GOT3 (cell line): ENCODE measurements at regions not wholly inside any gene's neighbourhood (a gene's known extent, or its start where the extent isn't known, plus 50 kb on each side); places are given as distances from the start of the nearest gene placed in this dataset.
"Not testable (repeated sequence)": the region's sequence is repeated elsewhere in the genome, so short reads cannot be mapped to it uniquely, and the experiment has no call there.

Source experiments
- DNase-seq: peaks from one replicate; lab custom pipeline; 2025; ENCODE audit warnings: mixed read lengths; lab: John Stamatoyannopoulos, UW

DNA sequence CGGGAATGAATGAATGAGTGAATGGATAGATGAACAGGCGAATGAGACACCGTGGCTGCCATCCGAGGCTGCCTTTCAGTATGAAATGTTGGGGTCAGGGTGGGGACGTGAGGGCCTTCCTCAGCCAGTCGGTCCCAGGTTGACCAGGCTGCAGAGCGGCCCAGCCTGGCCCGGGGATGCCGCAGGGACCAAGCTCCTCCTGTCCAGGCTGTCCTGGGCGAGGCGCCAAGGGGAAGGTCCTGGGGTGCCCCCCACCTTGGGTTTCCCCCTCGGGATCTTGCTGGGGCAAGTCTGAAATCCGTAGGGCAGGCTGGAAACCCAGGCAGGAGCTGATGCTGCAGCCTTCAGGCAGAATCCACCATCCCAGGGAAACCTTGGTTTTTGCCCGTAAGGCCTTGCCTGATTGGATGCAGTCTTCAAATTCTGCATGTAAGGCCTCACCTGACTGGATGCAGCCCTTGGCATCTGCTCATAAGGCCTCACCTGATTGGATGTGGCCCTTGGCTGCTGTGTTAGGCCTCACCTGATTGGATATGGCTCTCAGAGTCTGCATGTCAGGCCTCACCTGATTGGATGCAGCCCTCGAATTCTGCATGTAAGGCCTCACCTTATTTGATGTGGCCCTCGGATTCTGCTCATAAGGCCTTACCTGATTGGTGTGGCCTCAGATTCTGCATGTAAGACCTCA lies 61.7 kb upstream of the ZNF469 start:
- no peak for DNase-seq

DNA sequence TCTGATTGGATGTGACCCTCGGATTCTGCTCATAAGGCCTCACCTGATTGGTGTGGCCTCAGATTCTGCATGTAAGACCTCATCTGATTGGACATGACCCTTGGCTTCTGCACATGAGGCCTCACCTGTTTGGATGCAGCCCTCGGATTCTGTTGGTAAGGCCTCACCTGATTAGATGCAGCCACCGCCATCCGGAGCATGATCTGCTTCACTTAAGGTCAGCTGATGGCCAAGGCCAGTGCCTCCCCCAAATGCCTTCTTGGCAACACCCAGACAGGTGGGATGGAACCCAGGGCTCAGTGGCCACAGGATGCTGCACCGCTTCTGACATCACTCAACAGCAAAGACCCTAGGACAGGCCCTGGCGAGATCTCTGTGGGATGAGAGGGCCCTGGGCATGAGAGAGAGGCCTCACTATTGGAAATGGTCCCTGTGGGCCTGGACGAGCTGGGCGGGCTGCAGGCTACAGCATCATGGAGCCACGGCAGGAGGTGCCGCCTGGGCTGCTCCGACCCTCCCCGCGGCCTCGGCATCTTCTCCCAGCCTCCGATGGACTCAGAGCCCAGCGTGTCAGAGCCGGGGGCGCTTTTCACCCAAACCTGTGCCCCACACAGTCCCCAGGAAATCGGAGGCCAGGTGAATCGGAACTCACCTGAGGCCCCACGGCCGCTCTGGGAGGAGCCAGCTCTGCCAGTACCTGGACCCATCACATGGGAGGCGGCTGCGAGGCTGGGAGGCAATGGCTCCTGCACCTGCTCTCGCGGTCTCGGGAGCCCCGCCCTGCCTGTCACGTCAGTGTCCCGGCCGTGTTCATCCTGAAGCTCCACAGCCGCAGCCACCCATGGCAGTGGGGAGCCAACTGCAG lies 60.9 kb upstream of the ZNF469 start:
- no peak for DNase-seq

DNA sequence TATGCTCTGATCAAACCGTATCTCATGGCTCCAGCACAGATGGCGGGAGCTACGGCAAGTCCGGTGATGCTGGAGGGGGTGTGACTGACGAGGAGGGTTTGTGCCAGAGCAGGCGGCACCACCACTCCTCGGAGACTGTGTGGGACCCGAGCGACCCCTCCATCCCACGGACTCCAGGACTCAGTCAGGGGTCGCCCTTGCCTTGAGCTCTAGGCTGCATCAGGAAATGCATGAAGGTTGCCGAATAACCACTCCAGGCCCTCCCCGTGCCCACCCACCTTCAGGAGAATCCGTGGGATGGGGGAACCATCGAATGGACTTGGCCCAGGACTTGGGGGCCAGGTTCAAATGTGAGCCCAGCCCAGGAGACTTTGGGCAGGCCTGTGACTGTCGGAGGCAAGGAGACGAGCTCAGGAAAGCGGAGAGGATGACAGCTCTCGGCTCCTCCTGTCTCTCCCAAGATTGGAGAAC lies 60.2 kb upstream of the ZNF469 start:
- no peak for DNase-seq

DNA sequence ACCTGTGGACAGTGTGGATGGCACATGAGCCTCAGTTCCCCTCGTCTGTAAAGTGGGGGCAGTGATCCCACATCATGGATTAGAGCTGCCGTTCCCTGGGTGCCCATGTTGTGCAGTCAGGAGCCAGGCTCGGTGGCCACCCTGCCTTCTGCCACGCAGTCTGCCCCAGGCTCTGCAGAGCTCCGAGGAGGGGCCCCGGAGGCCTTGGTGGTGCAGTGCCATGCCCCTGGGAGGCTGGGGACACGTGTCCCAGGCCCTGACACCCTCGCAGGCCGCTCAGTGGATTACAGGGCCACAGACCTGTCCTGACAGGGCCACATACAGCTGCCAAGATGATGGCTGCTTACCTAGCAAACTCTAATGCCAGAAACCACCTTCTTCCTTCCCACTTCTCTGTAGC lies 59.7 kb upstream of the ZNF469 start:
- DNase-seq: no peak

DNA sequence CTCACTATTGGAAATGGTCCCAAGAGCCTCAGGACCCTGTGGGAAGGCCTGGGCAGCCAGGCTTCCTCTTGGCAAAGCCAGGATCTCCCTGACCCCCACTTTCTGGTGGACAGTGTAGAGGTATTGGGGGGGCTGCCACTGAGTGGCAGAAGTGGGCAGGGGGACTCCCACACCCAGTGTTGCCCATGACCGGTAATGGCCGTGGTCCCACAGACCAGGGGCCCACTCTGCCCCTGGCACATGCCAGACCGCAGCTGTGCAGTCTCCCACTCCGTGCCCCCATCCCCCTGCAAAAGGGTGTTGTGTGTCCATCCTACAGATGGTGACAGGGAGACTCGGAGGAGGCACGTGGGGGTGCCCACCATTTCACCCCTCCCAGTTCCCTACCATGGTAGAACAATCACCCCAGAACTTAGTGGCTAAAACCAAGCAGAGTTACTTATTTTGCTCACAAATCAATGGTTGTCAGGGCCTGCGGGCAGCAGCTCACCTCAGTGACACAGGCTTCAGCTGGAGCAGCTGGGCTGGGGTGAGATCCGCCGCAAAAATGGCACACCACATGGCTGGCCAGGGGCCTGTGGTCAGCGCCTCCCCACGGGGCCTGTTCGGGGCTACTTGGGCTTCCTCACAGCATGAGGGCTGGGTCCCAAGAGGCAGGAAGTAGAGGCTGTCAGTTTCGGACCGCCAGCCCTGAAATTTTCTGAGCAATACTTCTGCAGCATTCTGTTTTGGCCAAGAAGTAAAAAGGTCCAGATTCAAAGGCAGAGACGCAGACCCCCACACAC lies 59.0 kb upstream of the ZNF469 start:
- no peak for DNase-seq

DNA sequence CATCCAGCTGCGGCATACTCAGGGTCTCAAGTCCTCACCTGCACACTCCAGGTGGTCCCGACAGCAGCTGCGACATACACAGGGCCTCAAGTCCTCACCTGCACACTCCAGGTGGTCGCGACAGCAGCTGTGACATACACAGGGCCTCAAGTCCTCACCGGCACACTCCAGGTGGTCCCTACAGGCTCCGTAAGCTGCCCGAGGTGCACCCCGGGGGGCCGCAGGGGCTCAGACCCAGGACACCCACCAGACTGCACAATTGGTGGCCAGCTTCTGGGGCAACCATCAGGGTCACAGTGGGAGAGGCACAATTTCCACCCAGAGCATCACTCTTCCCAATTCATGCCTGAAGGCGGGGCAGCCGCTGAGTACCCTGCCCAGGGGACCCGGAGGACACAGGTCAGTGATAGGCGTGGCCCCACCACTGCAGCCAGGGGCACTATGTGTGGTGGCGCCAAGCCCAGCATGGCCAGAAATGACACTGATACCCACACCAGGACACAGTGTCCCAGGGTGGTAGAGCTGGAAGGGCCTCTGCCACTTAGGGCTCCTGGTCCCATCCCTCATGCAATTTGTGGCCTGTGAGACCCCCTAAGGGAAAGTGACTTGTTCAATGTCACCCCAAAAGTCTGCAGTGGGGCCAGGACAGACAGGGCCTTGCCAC lies 57.5 kb upstream of the ZNF469 start:
- DNase-seq: no peak

DNA sequence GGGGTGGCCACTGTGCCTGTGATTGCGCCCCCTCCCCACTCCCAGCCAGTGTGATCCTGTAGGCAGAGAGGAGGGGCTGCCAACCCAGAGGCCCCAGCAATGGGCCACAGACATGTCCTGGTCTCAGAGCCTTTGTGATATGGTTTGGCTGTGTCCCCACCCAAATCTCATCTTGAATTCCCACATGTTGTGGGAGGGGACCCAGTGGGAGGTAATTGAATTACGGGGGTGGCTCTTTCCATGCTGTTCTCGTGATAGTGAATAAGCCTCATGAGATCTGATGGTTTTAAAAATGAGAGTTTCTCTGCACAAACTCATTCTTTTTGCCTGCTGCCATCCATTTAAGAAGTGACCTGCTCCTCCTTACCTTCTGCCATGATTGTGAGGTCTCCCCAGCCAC lies 56.8 kb upstream of the ZNF469 start:
- DNase-seq: no peak

DNA sequence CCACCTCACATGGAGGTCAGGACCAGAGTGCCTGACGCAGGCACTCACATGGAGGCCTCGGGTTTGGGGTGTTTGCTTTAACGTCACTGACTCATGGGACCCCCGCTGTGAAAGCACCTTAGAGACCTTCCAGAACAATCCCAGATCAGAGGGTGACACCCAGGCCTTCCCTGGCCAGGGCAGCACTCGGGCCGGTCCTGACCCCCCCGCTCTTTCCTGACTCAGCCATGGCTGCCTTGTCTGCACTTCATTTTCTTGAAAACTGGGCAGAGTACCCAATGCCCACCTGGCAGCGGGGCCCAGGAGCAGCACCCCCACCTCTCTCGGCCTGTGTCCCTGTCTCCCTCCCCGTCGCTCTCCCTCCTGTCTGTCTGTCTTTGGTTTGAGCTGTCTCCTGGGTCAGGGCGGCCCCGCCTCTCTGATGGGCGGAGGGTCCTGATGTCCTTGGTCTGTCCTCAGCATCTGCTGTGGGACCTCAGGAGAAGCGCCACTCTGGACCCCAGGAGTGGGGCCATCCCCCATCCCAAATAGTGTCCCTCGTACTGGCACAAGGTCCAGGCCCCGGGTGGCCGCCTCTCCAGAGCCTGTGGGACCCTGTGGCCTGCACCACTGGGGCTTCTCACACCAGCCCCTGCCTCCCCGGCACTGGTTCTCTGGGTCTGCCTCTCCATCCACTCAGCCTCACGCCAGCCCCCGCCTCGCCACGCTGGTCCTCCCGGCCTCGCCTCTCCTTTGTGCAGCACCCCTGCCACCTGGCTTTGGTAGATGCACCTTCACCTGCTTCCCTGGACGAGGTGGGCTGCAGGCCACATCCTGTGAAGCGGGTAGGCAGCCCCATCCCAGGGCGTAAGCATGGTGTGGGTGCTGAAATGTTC lies 55.9 kb upstream of the ZNF469 start:
- no peak for DNase-seq

DNA sequence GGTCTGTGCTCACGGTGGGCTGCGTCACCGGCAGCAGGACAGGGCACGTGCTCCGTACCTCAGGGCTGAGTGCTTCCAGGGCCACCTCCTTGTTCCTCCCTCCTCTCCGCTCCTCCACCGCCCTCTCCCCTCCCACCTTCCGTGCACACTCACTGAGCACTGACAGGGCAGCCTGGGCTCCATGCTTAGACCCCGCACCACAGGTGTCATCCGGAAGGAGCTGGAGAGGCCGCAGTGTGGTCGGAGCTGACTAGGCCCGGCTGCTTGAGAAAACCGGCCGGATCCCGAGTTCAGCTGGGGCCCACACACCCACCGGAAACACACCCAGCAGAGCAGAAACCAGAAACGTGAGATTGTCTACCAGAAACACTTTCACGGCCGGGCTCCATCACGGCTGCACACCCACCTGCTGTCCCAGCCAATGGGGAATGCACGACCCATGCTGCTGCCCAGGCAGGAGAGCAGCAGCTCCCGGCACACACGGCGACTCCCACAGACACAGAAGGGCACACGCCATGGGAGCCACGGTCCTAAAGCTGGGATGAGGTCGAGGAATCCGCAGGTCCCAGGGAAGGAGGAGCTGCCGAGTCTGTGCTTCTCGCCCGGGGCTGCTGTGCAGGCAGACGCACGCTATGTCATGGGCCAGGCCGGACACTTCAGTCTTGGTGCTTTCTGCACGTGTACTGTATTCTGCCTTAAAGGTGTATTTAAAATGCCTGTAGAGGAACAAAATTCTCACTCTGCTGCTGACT lies 55.0 kb upstream of the ZNF469 start:
- DNase-seq: no peak

DNA sequence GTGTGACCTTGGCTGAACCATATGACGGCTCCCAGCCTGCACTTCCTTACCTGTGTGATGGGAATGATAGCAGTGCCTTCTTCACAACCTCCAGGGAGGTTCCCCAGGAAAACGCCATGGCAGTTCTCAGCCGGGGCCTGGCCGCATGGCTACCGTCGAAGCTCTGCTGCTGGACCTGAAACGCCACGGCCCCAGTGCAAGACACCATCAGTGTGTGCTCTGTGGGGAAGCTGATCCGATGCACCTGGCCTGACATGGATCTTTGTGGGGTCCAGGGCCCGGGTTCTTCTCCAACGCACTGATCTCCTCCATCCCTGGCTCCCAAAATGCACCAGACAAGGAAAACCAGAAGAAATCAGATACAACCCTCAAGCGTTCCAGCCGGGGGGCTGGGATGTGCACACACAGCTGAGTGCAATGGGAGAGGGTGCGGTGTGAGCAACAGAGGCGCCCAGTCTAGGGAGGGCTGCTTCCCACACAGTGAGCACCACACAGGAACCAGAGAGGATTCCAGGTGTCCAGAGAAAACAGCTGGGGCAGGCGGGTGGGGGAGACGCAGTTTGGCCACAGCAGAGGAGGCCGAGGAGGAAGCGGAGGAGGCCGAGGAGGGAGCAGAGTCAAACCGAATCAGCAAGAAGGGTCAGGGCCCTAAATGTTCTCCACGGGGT lies 54.3 kb upstream of the ZNF469 start:
- no peak for DNase-seq

DNA sequence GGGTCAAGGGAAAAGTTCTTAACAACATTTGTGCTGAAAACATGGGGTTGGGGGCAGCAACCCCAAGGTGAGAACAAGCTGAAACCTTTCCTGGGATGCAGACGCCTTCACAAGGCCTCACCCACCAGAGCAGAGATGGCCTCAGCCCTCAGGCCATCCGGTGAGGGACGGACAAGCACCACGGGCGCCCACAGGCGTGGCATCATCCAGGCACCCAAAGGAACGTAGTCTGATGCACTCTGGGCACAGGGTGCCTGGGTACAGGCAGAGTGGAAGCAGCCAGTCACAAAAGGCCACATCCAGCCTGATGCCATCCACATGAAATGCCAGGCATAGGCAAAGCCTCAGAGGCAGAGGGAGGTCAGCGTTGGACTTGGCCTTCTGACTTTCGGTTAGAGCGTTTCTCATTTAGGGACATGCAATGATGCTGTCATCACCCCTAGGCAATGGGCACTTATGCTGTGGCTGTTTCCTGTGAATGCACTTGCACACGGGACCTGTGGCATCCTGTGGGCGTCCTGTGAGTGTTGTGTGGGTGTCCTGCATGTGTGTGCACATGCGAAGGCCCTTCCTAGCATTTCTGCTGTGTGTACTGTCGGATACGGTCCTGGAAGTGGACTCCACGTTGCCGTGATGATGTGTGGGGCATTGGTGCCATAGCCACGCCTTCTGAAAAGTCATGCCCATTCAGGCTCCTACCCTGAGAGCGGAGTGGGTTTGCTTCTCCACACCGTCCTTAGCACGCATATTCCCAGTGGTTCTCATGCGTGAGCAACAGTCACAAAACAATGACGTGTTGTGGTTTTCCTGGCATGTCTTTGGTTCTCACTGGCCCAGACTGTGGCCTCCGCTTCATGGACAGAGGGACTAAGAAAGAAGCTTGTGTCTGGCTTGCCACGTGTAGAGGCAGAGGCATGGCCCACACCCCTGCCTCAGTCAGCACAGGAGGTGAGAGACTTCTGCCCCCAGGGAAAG lies 52.7 kb upstream of the ZNF469 start:
- no peak for DNase-seq

DNA sequence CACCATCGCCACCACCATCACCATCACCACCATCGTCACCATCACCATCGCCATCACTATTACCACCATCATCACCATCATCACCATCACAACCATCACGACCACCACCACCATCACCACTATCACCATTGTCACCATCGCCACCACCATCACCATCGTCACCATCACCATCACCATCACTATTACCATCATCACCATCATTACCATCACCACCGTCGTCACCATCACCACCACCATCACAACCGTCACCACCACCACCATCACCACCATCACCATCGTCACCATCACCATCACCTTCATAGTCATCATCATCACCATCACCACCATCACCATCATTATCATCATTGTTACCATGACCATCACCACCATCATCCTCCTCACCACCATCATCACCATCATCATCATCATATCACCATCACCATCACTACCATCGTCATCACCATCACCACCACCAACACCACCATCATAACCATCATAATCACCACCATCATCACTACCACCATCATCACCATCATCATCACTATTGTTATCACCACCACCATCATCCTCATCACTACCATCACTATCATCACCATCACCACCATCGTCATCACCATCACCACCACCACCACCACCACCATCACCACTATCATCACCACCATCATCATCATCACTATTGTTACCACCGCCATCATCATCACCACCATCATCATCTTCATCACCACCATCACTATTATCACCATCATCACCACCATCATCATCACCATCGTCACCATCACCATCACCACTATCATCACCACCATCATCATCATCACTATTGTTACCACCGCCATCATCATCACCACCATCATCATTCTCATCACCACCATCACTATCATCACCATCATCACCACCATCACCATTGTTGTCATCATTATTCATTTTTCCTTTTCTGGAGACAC lies 51.5 kb upstream of the ZNF469 start:
- DNase-seq: no peak

DNA sequence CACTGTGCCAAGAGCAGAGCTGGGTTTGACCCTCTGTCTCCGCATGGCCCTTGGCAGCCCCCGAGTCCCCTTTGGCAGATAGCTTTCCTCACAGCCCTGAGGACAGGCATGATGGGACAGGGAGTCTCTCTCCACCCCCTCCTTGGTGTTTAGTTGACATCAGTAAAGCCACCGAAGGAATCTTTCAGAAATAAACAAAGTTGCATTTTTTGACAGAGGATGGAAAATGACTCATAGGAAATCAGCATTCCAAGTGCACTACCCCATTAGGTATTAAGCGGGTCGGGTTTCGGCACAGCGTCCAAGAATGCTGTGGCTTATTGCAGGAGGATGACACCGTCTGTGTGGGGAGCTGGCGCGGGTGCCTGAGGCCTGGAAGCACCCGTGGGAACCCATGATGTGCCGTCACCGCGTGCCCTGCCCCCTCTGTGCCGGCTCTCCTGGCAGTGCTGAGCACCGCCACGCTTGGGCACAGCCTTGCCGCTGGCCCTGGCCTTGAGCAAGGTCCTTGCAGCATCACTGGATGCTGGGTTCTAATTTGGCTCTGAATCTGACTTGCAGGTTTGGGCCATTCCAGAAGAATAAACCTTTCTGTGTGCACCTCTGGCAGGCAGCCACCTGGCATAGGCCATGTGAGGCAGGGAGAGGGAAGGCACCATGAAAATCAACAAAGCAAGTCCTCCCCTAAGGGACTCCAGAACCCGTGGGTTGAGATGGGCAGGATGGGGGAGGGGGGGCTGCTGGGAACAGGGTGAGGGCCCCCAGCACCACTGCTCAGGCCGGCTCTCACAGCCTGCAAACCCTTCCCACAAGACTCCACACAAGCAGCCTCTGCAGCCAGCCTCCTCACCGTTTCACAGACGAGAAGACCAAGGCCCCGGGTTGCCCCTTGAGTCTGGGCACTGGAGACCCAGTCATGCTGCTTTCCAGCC lies 50.5 kb upstream of the ZNF469 start:
- DNase-seq: peak; percentile 82

DNA sequence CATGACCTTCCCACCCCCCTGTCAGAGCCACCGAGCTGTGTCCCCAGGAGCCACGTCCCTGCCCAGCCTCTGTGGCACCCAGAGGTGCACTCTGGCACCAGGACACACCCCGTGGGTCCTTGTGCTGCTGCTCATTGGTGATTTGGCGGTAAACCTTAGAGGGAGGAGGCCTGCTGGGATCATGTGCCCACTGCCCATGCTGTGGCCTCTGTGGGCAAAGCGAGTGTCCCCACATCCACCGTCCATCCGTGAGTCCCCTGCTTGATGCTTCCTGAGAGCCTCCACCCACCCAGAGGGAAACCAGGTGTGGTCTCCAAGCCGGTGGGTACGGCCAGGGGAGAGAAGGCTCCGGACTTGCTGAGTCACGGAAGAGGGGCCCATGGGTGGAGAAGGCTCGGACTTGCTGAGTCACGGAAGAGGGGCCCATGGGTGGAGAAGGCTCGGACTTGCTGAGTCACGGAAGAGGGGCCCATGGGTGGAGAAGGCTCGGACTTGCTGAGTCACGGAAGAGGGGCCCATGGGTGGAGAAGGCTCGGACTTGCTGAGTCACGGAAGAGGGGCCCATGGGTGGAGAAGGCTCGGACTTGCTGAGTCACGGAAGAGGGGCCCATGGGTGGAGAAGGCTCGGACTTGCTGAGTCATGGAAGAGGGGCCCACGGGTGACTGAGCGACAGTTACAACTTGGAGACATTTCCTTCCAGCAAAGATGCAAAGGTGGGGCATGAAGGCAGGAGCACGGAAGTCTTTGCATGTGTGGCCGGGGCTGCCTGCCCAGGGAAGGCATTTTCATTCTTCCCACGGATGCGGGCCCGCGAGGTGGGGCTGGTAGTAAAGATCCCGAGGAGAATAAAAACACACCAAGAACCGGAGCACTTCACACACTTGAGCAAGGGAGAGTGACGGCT lies 49.6 kb upstream of the ZNF469 start:
- not testable (repeated sequence) for DNase-seq
